ENCODE measurements at regions not wholly inside any gene's neighbourhood (a gene's known extent, or its start where the extent isn't known, plus 50 kb on each side); places are given as distances from the start of the nearest gene placed in this dataset.

DNA sequence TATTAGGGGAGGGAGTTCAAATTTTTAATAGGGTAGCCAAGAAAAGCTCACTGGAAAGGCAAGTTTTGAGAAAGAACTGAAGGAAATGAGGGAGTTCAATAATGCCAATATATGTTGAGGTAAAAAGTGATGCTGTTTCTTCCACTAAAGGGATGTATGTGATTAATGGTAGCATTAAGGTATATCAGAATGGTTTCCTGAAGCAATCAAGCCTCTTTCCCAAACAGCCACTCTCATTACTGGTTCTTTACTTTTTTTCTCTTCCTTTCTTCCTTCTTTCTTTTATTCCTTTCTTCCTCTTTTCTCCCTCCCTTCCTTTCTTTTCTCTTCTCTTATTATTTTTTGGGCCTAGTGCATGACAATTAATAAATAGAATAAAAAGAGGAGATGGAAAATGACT lies 433.5 kb downstream of the SATB2 start:
- no peak for TF ChIP-seq KLF16 (tag by site-specific recombination; IDR thresholded peaks at IDR 0.05)
- TF ChIP-seq YY1 (tag by site-specific recombination; IDR thresholded peaks at IDR 0.05): no peak
- TF ChIP-seq ZNF16 (tag by site-specific recombination; IDR thresholded peaks at IDR 0.05; ENCODE audit: low read depth): no peak
- no peak for TF ChIP-seq ZNF510 (tag by site-specific recombination; IDR thresholded peaks at IDR 0.05; ENCODE audit: insufficient replicate concordance)
- TF ChIP-seq, protein P1, sequence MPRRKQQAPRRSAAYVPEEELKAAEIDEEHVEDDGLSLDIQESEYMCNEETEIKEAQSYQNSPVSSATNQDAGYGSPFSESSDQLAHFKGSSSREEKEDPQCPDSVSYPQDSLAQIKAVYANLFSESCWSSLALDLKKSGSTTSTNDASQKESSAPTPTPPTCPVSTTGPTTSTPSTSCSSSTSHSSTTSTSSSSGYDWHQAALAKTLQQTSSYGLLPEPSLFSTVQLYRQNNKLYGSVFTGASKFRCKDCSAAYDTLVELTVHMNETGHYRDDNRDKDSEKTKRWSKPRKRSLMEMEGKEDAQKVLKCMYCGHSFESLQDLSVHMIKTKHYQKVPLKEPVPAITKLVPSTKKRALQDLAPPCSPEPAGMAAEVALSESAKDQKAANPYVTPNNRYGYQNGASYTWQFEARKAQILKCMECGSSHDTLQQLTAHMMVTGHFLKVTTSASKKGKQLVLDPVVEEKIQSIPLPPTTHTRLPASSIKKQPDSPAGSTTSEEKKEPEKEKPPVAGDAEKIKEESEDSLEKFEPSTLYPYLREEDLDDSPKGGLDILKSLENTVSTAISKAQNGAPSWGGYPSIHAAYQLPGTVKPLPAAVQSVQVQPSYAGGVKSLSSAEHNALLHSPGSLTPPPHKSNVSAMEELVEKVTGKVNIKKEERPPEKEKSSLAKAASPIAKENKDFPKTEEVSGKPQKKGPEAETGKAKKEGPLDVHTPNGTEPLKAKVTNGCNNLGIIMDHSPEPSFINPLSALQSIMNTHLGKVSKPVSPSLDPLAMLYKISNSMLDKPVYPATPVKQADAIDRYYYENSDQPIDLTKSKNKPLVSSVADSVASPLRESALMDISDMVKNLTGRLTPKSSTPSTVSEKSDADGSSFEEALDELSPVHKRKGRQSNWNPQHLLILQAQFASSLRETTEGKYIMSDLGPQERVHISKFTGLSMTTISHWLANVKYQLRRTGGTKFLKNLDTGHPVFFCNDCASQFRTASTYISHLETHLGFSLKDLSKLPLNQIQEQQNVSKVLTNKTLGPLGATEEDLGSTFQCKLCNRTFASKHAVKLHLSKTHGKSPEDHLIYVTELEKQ (tag by site-specific recombination; IDR thresholded peaks at IDR 0.05; ENCODE audit: borderline replicate concordance): no peak
- TF ChIP-seq, protein P2, sequence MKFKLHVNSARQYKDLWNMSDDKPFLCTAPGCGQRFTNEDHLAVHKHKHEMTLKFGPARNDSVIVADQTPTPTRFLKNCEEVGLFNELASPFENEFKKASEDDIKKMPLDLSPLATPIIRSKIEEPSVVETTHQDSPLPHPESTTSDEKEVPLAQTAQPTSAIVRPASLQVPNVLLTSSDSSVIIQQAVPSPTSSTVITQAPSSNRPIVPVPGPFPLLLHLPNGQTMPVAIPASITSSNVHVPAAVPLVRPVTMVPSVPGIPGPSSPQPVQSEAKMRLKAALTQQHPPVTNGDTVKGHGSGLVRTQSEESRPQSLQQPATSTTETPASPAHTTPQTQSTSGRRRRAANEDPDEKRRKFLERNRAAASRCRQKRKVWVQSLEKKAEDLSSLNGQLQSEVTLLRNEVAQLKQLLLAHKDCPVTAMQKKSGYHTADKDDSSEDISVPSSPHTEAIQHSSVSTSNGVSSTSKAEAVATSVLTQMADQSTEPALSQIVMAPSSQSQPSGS (tag by site-specific recombination; IDR thresholded peaks at IDR 0.05; ENCODE audit: low read depth): no peak
- TF ChIP-seq, protein P3, sequence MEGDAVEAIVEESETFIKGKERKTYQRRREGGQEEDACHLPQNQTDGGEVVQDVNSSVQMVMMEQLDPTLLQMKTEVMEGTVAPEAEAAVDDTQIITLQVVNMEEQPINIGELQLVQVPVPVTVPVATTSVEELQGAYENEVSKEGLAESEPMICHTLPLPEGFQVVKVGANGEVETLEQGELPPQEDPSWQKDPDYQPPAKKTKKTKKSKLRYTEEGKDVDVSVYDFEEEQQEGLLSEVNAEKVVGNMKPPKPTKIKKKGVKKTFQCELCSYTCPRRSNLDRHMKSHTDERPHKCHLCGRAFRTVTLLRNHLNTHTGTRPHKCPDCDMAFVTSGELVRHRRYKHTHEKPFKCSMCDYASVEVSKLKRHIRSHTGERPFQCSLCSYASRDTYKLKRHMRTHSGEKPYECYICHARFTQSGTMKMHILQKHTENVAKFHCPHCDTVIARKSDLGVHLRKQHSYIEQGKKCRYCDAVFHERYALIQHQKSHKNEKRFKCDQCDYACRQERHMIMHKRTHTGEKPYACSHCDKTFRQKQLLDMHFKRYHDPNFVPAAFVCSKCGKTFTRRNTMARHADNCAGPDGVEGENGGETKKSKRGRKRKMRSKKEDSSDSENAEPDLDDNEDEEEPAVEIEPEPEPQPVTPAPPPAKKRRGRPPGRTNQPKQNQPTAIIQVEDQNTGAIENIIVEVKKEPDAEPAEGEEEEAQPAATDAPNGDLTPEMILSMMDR (tag by site-specific recombination; IDR thresholded peaks at IDR 0.05): no peak
- TF ChIP-seq, protein P4, sequence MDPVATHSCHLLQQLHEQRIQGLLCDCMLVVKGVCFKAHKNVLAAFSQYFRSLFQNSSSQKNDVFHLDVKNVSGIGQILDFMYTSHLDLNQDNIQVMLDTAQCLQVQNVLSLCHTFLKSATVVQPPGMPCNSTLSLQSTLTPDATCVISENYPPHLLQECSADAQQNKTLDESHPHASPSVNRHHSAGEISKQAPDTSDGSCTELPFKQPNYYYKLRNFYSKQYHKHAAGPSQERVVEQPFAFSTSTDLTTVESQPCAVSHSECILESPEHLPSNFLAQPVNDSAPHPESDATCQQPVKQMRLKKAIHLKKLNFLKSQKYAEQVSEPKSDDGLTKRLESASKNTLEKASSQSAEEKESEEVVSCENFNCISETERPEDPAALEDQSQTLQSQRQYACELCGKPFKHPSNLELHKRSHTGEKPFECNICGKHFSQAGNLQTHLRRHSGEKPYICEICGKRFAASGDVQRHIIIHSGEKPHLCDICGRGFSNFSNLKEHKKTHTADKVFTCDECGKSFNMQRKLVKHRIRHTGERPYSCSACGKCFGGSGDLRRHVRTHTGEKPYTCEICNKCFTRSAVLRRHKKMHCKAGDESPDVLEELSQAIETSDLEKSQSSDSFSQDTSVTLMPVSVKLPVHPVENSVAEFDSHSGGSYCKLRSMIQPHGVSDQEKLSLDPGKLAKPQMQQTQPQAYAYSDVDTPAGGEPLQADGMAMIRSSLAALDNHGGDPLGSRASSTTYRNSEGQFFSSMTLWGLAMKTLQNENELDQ (tag by site-specific recombination; IDR thresholded peaks at IDR 0.05; ENCODE audit: low read depth): no peak
- TF ChIP-seq ZNF596 (tag by site-specific recombination; IDR thresholded peaks at IDR 0.05): no peak
- TF ChIP-seq SP2 (tag by site-specific recombination; IDR thresholded peaks at IDR 0.05): no peak
- no peak for TF ChIP-seq OSR2 (tag by site-specific recombination; IDR thresholded peaks at IDR 0.05)
